OCI-LY7 (cell line): ENCODE measurements at regions not wholly inside any gene's neighbourhood (a gene's known extent, or its start where the extent isn't known, plus 50 kb on each side); places are given as distances from the start of the nearest gene placed in this dataset.

Source experiments
- CTCF ChIP-seq: fragments of 200-600 bp; sonication (generic); conservative IDR thresholded peaks from 2 replicates; pipeline ENCODE4 v1.5.1; 2014; ENCODE audit warnings: mild to moderate bottlenecking, antibody characterized with exemption, low read length, moderate library complexity, mixed read lengths
- EZH2phosphoT487 ChIP-seq: fragments of 200-600 bp; sonication (generic); IDR thresholded peaks from 2 replicates; pipeline ENCODE4 v1.6.1; 2018; ENCODE audit warnings: low read depth, borderline replicate concordance, mild to moderate bottlenecking, mixed run types, antibody characterized with exemption, low read length, moderate library complexity, mixed read lengths

GRCh38 chr3:87491843-87492242, 215.5 kb upstream of the POU1F1 start:
- TF ChIP-seq CTCF (no peak), EZH2phosphoT487 (no peak)
